NCI-H345 treated with DMSO at 0.1 percent for 48 hours (cell line): ENCODE measurements at regions not wholly inside any gene's neighbourhood (a gene's known extent, or its start where the extent isn't known, plus 50 kb on each side); places are given as distances from the start of the nearest gene placed in this dataset.
A peak's percentile ranks its signal among the peaks of the same experiment; 100 is the strongest.
"Not testable (repeated sequence)": the region's sequence is repeated elsewhere in the genome, so short reads cannot be mapped to it uniquely, and the experiment has no call there.

Source experiments
- DNase-seq: peaks from one replicate; lab custom pipeline; 2025; ENCODE audit not compliant: unreplicated experiment; lab: John Stamatoyannopoulos, UW

GRCh38 chr6:150299873-150300485 lies 68.8 kb upstream of the IYD start:
- DNase-seq, result peak; percentile 5

GRCh38 chr6:150301846-150302519 lies 66.8 kb upstream of the IYD start:
- no peak for DNase-seq

GRCh38 chr6:150302520-150303176 lies 66.2 kb upstream of the IYD start:
- no peak for DNase-seq

- no peak for DNase-seq
These were observed 65.6 kb upstream of the IYD start for GRCh38 chr6:150303256-150303655.

- DNase-seq, result no peak
These were observed 64.4 kb upstream of the IYD start for GRCh38 chr6:150304429-150304828.

GRCh38 chr6:150306290-150306689 lies 62.5 kb upstream of the IYD start:
- no peak for DNase-seq

- DNase-seq, result no peak
These were observed 61.3 kb upstream of the IYD start for GRCh38 chr6:150307520-150307919.

GRCh38 chr6:150308812-150309645 lies 59.8 kb upstream of the IYD start:
- DNase-seq, result no peak

GRCh38 chr6:150310539-150310938 lies 58.3 kb upstream of the IYD start:
- no peak for DNase-seq

- not testable (repeated sequence) for DNase-seq
These were observed 57.5 kb upstream of the IYD start for GRCh38 chr6:150311149-150311944.

GRCh38 chr6:150312395-150312794 lies 56.4 kb upstream of the IYD start:
- DNase-seq, result no peak

- no peak for DNase-seq
These were observed 55.8 kb upstream of the IYD start for GRCh38 chr6:150312844-150313584.

GRCh38 chr6:150313781-150314180 lies 55.0 kb upstream of the IYD start:
- no peak for DNase-seq

GRCh38 chr6:150314230-150315188 lies 54.3 kb upstream of the IYD start:
- DNase-seq, result no peak

- DNase-seq, result no peak
These were observed 53.2 kb upstream of the IYD start for GRCh38 chr6:150315626-150316025.

- no peak for DNase-seq
These were observed 51.9 kb upstream of the IYD start for GRCh38 chr6:150316936-150317335.
